GM12873 (cell line): ENCODE measurements at regions not wholly inside any gene's neighbourhood (a gene's known extent, or its start where the extent isn't known, plus 50 kb on each side); places are given as distances from the start of the nearest gene placed in this dataset.

Source experiments
- CTCF ChIP-seq: IDR thresholded peaks from 2 replicates; pipeline ENCODE4 v1.5.1; 2012; ENCODE audit warnings: low read depth, mild to moderate bottlenecking, moderate library complexity, low read length, control low read depth; ENCODE audit not compliant: insufficient read depth; ENCODE audit errors: missing control alignments

- TF ChIP-seq CTCF, result no peak
These were observed 78.2 kb upstream of the ARAP3 start for GRCh38 chr5:141760193-141760592.

- no peak for TF ChIP-seq CTCF
These were observed 76.4 kb upstream of the ARAP3 start for GRCh38 chr5:141758310-141758998.

- no peak for TF ChIP-seq CTCF
These were observed 75.4 kb upstream of the ARAP3 start for GRCh38 chr5:141757402-141757801.

GRCh38 chr5:141756196-141756595, 74.2 kb upstream of the ARAP3 start:
- no peak for TF ChIP-seq CTCF

GRCh38 chr5:141753971-141754713, 72.1 kb upstream of the ARAP3 start:
- no peak for TF ChIP-seq CTCF

GRCh38 chr5:141753143-141753970, 71.3 kb upstream of the ARAP3 start:
- no peak for TF ChIP-seq CTCF
